ENCODE measurements at regions not wholly inside any gene's neighbourhood (a gene's known extent, or its start where the extent isn't known, plus 50 kb on each side); places are given as distances from the start of the nearest gene placed in this dataset.

- Mint-ChIP-seq H3K27ac (no peak overlapping the region), H3K4me3 (no peak overlapping the region), H3K27me3 (peaks cover 27% of the 10 kb centered on the region), H3K36me3 (ENCODE audit: low read depth) (peaks cover 2% of the 10 kb centered on the region), H3K4me1 (no peaks in the 10 kb centered on the region)
- H3K9me3 ChIP-seq (ENCODE audit: control insufficient read depth, low read length, poor library complexity, severe bottlenecking): no peaks in the 10 kb centered on the region
- ATAC-seq: no peak
- DNase-seq: no peak
These were observed 164.9 kb downstream of the DTHD1 start for GRCh38 chr4:36446275-36446674.

- H3K4me3 Mint-ChIP-seq: no peak overlapping the region
- H3K27ac Mint-ChIP-seq: no peak overlapping the region
- ATAC-seq: no peak
- peaks cover 3% of the 10 kb centered on the region for H3K4me1 Mint-ChIP-seq
- no peaks in the 10 kb centered on the region for H3K27me3 Mint-ChIP-seq
- no peak for DNase-seq
- no peaks in the 10 kb centered on the region for H3K9me3 ChIP-seq (ENCODE audit: control insufficient read depth, low read length, poor library complexity, severe bottlenecking)
- H3K36me3 Mint-ChIP-seq (ENCODE audit: low read depth): no peaks in the 10 kb centered on the region
These were observed 179.9 kb downstream of the DTHD1 start for GRCh38 chr4:36461344-36461743.

GRCh38 chr4:36467670-36468069 is 186.3 kb downstream of the DTHD1 start:
- no peak for ATAC-seq
- H3K36me3 Mint-ChIP-seq (ENCODE audit: low read depth): no peaks in the 10 kb centered on the region
- peaks cover 8% of the 10 kb centered on the region for H3K27me3 Mint-ChIP-seq

GRCh38 chr4:36471903-36472302 is 190.5 kb downstream of the DTHD1 start:
- H3K4me1 Mint-ChIP-seq: no peaks in the 10 kb centered on the region
- H3K9me3 ChIP-seq (ENCODE audit: control insufficient read depth, low read length, poor library complexity, severe bottlenecking): no peaks in the 10 kb centered on the region
- DNase-seq (no peak), ATAC-seq (no peak)
- no peak overlapping the region for H3K4me3 Mint-ChIP-seq
- peaks cover 23% of the 10 kb centered on the region for H3K27me3 Mint-ChIP-seq
- H3K36me3 Mint-ChIP-seq (ENCODE audit: low read depth): no peaks in the 10 kb centered on the region
- H3K27ac Mint-ChIP-seq: no peak overlapping the region

More at GRCh38 chr4:36467670-36468069, 186.3 kb downstream of the DTHD1 start:
- H3K4me1 Mint-ChIP-seq: no peaks in the 10 kb centered on the region
- DNase-seq: no peak
- H3K4me3 Mint-ChIP-seq: no peak overlapping the region
- no peaks in the 10 kb centered on the region for H3K9me3 ChIP-seq (ENCODE audit: control insufficient read depth, low read length, poor library complexity, severe bottlenecking)
- H3K27ac Mint-ChIP-seq: no peak overlapping the region

- no peak for ATAC-seq
- H3K4me1 Mint-ChIP-seq: no peaks in the 10 kb centered on the region
- H3K9me3 ChIP-seq (ENCODE audit: control insufficient read depth, low read length, poor library complexity, severe bottlenecking): no peaks in the 10 kb centered on the region
- DNase-seq: no peak
- H3K36me3 Mint-ChIP-seq (ENCODE audit: low read depth): no peaks in the 10 kb centered on the region
- no peak overlapping the region for H3K27ac Mint-ChIP-seq
- no peak overlapping the region for H3K4me3 Mint-ChIP-seq
- H3K27me3 Mint-ChIP-seq: peaks cover 32% of the 10 kb centered on the region
These were observed 194.7 kb downstream of the DTHD1 start for GRCh38 chr4:36476135-36476534.

GRCh38 chr4:36477861-36478260 is 196.4 kb downstream of the DTHD1 start:
- H3K27me3 Mint-ChIP-seq: peaks cover 31% of the 10 kb centered on the region
- no peaks in the 10 kb centered on the region for H3K36me3 Mint-ChIP-seq (ENCODE audit: low read depth)
- no peak overlapping the region for H3K27ac Mint-ChIP-seq
- ATAC-seq (no peak), DNase-seq (no peak)
- H3K9me3 ChIP-seq (ENCODE audit: control insufficient read depth, low read length, poor library complexity, severe bottlenecking): no peaks in the 10 kb centered on the region
- no peak overlapping the region for H3K4me3 Mint-ChIP-seq
- H3K4me1 Mint-ChIP-seq: no peaks in the 10 kb centered on the region

GRCh38 chr4:36485885-36486284 is 204.5 kb downstream of the DTHD1 start:
- no peak for ATAC-seq
- DNase-seq: no peak
- Mint-ChIP-seq H3K27ac (no peak overlapping the region), H3K36me3 (ENCODE audit: low read depth) (no peaks in the 10 kb centered on the region), H3K4me1 (no peaks in the 10 kb centered on the region), H3K4me3 (no peak overlapping the region), H3K27me3 (peaks cover 5% of the 10 kb centered on the region)
- H3K9me3 ChIP-seq (ENCODE audit: control insufficient read depth, low read length, poor library complexity, severe bottlenecking): no peaks in the 10 kb centered on the region

GRCh38 chr4:36489798-36490197 is 208.4 kb downstream of the DTHD1 start:
- H3K36me3 Mint-ChIP-seq (ENCODE audit: low read depth): no peaks in the 10 kb centered on the region

GRCh38 chr4:36492041-36492440 is 210.6 kb downstream of the DTHD1 start:
- H3K9me3 ChIP-seq (ENCODE audit: control insufficient read depth, low read length, poor library complexity, severe bottlenecking): no peaks in the 10 kb centered on the region
- ATAC-seq (no peak), DNase-seq (no peak)
- H3K4me1 Mint-ChIP-seq: no peaks in the 10 kb centered on the region
- no peaks in the 10 kb centered on the region for H3K27me3 Mint-ChIP-seq
- no peak overlapping the region for H3K27ac Mint-ChIP-seq
- no peak overlapping the region for H3K4me3 Mint-ChIP-seq
- H3K36me3 Mint-ChIP-seq (ENCODE audit: low read depth): no peaks in the 10 kb centered on the region

More at GRCh38 chr4:36489798-36490197, 208.4 kb downstream of the DTHD1 start:
- DNase-seq (no peak), ATAC-seq (no peak)
- Mint-ChIP-seq H3K27me3 (no peaks in the 10 kb centered on the region), H3K4me3 (no peak overlapping the region), H3K4me1 (no peaks in the 10 kb centered on the region), H3K27ac (no peak overlapping the region)
- H3K9me3 ChIP-seq (ENCODE audit: control insufficient read depth, low read length, poor library complexity, severe bottlenecking): no peaks in the 10 kb centered on the region

GRCh38 chr4:36492590-36492989 is 211.2 kb downstream of the DTHD1 start:
- no peaks in the 10 kb centered on the region for H3K9me3 ChIP-seq (ENCODE audit: control insufficient read depth, low read length, poor library complexity, severe bottlenecking)
- Mint-ChIP-seq H3K27me3 (no peaks in the 10 kb centered on the region), H3K4me3 (no peak overlapping the region), H3K27ac (no peak overlapping the region), H3K4me1 (no peaks in the 10 kb centered on the region), H3K36me3 (ENCODE audit: low read depth) (no peaks in the 10 kb centered on the region)
- DNase-seq (no peak), ATAC-seq (no peak)

GRCh38 chr4:36493251-36493650 is 211.8 kb downstream of the DTHD1 start:
- no peaks in the 10 kb centered on the region for H3K9me3 ChIP-seq (ENCODE audit: control insufficient read depth, low read length, poor library complexity, severe bottlenecking)
- ATAC-seq (no peak), DNase-seq (no peak)
- Mint-ChIP-seq H3K4me1 (no peaks in the 10 kb centered on the region), H3K27me3 (no peaks in the 10 kb centered on the region), H3K27ac (no peak overlapping the region), H3K36me3 (ENCODE audit: low read depth) (no peaks in the 10 kb centered on the region), H3K4me3 (no peak overlapping the region)

- no peak for ATAC-seq
- no peaks in the 10 kb centered on the region for H3K9me3 ChIP-seq (ENCODE audit: control insufficient read depth, low read length, poor library complexity, severe bottlenecking)
- no peak for DNase-seq
- no peaks in the 10 kb centered on the region for H3K27me3 Mint-ChIP-seq
- no peak overlapping the region for H3K4me3 Mint-ChIP-seq
- H3K36me3 Mint-ChIP-seq (ENCODE audit: low read depth): no peaks in the 10 kb centered on the region
- H3K27ac Mint-ChIP-seq: no peak overlapping the region
- no peaks in the 10 kb centered on the region for H3K4me1 Mint-ChIP-seq
These were observed 212.6 kb downstream of the DTHD1 start for GRCh38 chr4:36494016-36494415.

- no peaks in the 10 kb centered on the region for H3K36me3 Mint-ChIP-seq (ENCODE audit: low read depth)
- H3K27ac Mint-ChIP-seq: no peak overlapping the region
- no peaks in the 10 kb centered on the region for H3K4me1 Mint-ChIP-seq
- no peak overlapping the region for H3K4me3 Mint-ChIP-seq
- H3K9me3 ChIP-seq (ENCODE audit: control insufficient read depth, low read length, poor library complexity, severe bottlenecking): no peaks in the 10 kb centered on the region
- no peak for ATAC-seq
- no peak for DNase-seq
- no peaks in the 10 kb centered on the region for H3K27me3 Mint-ChIP-seq
These were observed 213.3 kb downstream of the DTHD1 start for GRCh38 chr4:36494747-36495146.

- DNase-seq (no peak), ATAC-seq (no peak)
- Mint-ChIP-seq H3K4me3 (no peak overlapping the region), H3K27me3 (peaks cover 5% of the 10 kb centered on the region), H3K36me3 (ENCODE audit: low read depth) (peaks cover 2% of the 10 kb centered on the region), H3K4me1 (no peaks in the 10 kb centered on the region), H3K27ac (no peak overlapping the region)
- H3K9me3 ChIP-seq (ENCODE audit: control insufficient read depth, low read length, poor library complexity, severe bottlenecking): no peaks in the 10 kb centered on the region
These were observed 220.9 kb downstream of the DTHD1 start for GRCh38 chr4:36502350-36502749.

- no peaks in the 10 kb centered on the region for H3K4me1 Mint-ChIP-seq
- no peak overlapping the region for H3K27ac Mint-ChIP-seq
- peaks cover 2% of the 10 kb centered on the region for H3K36me3 Mint-ChIP-seq (ENCODE audit: low read depth)
- H3K27me3 Mint-ChIP-seq: no peaks in the 10 kb centered on the region
- no peak for DNase-seq
- no peaks in the 10 kb centered on the region for H3K9me3 ChIP-seq (ENCODE audit: control insufficient read depth, low read length, poor library complexity, severe bottlenecking)
- no peak for ATAC-seq
- H3K4me3 Mint-ChIP-seq: no peak overlapping the region
These were observed 227.0 kb downstream of the DTHD1 start for GRCh38 chr4:36508394-36508793.

Measured in T-helper 17 cell (primary cell).